ENCODE measurements at regions not wholly inside any gene's neighbourhood (a gene's known extent, or its start where the extent isn't known, plus 50 kb on each side); places are given as distances from the start of the nearest gene placed in this dataset.

- no peak overlapping the region for H3K27ac Mint-ChIP-seq (ENCODE audit: unreplicated experiment)
- Histone ChIP-seq H3K4me2 (ENCODE audit: low read length) (no peak overlapping the region), H4K20me1 (ENCODE audit: insufficient read depth, low read length) (no peaks in the 10 kb centered on the region), H3K4me1 (ENCODE audit: insufficient read depth, low read length) (peaks cover 8% of the 10 kb centered on the region), H3K9ac (ENCODE audit: low read length) (no peak overlapping the region), H3K36me3 (ENCODE audit: insufficient read depth, low read length) (no peaks in the 10 kb centered on the region), H3K79me2 (ENCODE audit: insufficient read depth, low read length) (no peaks in the 10 kb centered on the region), H2AFZ (ENCODE audit: low read depth, low read length) (no peak overlapping the region), H3K9me3 (ENCODE audit: insufficient read depth, low read depth, low read length) (peaks cover 2% of the 10 kb centered on the region), H3K4me3 (ENCODE audit: insufficient read depth, low read depth, low read length) (no peak overlapping the region), H3K27me3 (ENCODE audit: insufficient read depth, low read length) (no peaks in the 10 kb centered on the region), H3K27ac (ENCODE audit: low read depth, low read length) (no peak overlapping the region)
- FAIRE-seq (no peak), DNase-seq (ENCODE audit: low read depth) (no peak)
- TF ChIP-seq EZH2 (IDR thresholded peaks at IDR 0.05; ENCODE audit: insufficient read depth, low read length), result no peak
- no peak for TF ChIP-seq CTCF (IDR thresholded peaks at IDR 0.05; ENCODE audit: insufficient read depth, low read depth, low read length)
- H3K4me3 Mint-ChIP-seq (ENCODE audit: unreplicated experiment), result no peak overlapping the region
- H3K9me3 Mint-ChIP-seq (ENCODE audit: unreplicated experiment), result no peaks in the 10 kb centered on the region
- H3K27me3 Mint-ChIP-seq (ENCODE audit: low read depth, unreplicated experiment), result no peaks in the 10 kb centered on the region
- peaks cover 13% of the 10 kb centered on the region for H3K4me1 Mint-ChIP-seq (ENCODE audit: low read depth, unreplicated experiment)
- no peaks in the 10 kb centered on the region for H3K36me3 Mint-ChIP-seq (ENCODE audit: low read depth, unreplicated experiment)
These were observed 166.5 kb downstream of the HS3ST3A1 start for GRCh38 chr17:13435230-13435629.

DNA sequence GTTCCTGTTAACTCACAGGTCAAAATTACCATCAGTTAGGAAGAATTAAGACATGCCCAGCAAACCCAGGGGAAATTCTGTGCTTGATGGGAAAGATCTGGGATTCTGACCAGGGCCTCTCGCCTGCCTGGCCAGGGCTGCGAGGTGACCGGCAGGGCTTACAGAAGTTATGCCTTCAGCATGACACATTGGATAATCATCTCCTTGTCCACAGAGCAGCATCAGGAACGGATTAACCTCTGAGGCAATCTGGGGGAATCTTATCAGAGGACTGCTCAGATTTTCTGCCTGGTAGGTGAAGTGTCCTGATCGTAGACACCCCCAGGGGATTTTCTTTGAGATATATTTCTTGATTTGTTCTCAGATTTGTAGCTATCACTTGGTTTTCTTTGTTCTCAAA lies 172.5 kb downstream of the HS3ST3A1 start:
- Histone ChIP-seq H2AFZ (ENCODE audit: low read depth, low read length) (peak overlapping the region; percentile 21), H3K4me1 (ENCODE audit: insufficient read depth, low read length) (peaks cover 14% of the 10 kb centered on the region), H3K4me2 (ENCODE audit: low read length) (peak overlapping the region; percentile 47), H3K9ac (ENCODE audit: low read length) (peak overlapping the region; percentile 6), H3K27ac (ENCODE audit: low read depth, low read length) (peak overlapping the region; percentile 46), H3K27me3 (ENCODE audit: insufficient read depth, low read length) (no peaks in the 10 kb centered on the region), H3K9me3 (ENCODE audit: insufficient read depth, low read depth, low read length) (no peaks in the 10 kb centered on the region), H3K36me3 (ENCODE audit: insufficient read depth, low read length) (no peaks in the 10 kb centered on the region), H3K79me2 (ENCODE audit: insufficient read depth, low read length) (no peaks in the 10 kb centered on the region), H3K4me3 (ENCODE audit: insufficient read depth, low read depth, low read length) (no peak overlapping the region), H4K20me1 (ENCODE audit: insufficient read depth, low read length) (no peaks in the 10 kb centered on the region)
- no peaks in the 10 kb centered on the region for H3K36me3 Mint-ChIP-seq (ENCODE audit: low read depth, unreplicated experiment)
- no peak overlapping the region for H3K4me3 Mint-ChIP-seq (ENCODE audit: unreplicated experiment)
- TF ChIP-seq CTCF (IDR thresholded peaks at IDR 0.05; ENCODE audit: insufficient read depth, low read depth, low read length), result no peak
- TF ChIP-seq EZH2 (IDR thresholded peaks at IDR 0.05; ENCODE audit: insufficient read depth, low read length), result no peak
- peaks cover 1% of the 10 kb centered on the region for H3K9me3 Mint-ChIP-seq (ENCODE audit: unreplicated experiment)
- FAIRE-seq (peak; percentile 84), DNase-seq (ENCODE audit: low read depth) (peak; percentile 90)
- no peaks in the 10 kb centered on the region for H3K27me3 Mint-ChIP-seq (ENCODE audit: low read depth, unreplicated experiment)
- peaks cover 15% of the 10 kb centered on the region for H3K4me1 Mint-ChIP-seq (ENCODE audit: low read depth, unreplicated experiment)
- peak overlapping the region; percentile 55 for H3K27ac Mint-ChIP-seq (ENCODE audit: unreplicated experiment)

GRCh38 chr17:13428611-13429042 lies 173.1 kb downstream of the HS3ST3A1 start:
- no peaks in the 10 kb centered on the region for H3K27me3 Mint-ChIP-seq (ENCODE audit: low read depth, unreplicated experiment)
- Histone ChIP-seq H3K4me1 (ENCODE audit: insufficient read depth, low read length) (peaks cover 14% of the 10 kb centered on the region), H3K27me3 (ENCODE audit: insufficient read depth, low read length) (no peaks in the 10 kb centered on the region), H3K9ac (ENCODE audit: low read length) (peak overlapping the region; percentile 6), H3K4me3 (ENCODE audit: insufficient read depth, low read depth, low read length) (no peak overlapping the region), H3K9me3 (ENCODE audit: insufficient read depth, low read depth, low read length) (no peaks in the 10 kb centered on the region), H3K27ac (ENCODE audit: low read depth, low read length) (peak overlapping the region; percentile 46), H4K20me1 (ENCODE audit: insufficient read depth, low read length) (no peaks in the 10 kb centered on the region), H2AFZ (ENCODE audit: low read depth, low read length) (no peak overlapping the region), H3K4me2 (ENCODE audit: low read length) (peak overlapping the region; percentile 47), H3K36me3 (ENCODE audit: insufficient read depth, low read length) (no peaks in the 10 kb centered on the region), H3K79me2 (ENCODE audit: insufficient read depth, low read length) (no peaks in the 10 kb centered on the region)
- no peak overlapping the region for H3K4me3 Mint-ChIP-seq (ENCODE audit: unreplicated experiment)
- H3K4me1 Mint-ChIP-seq (ENCODE audit: low read depth, unreplicated experiment), result peaks cover 15% of the 10 kb centered on the region
- TF ChIP-seq EZH2 (IDR thresholded peaks at IDR 0.05; ENCODE audit: insufficient read depth, low read length), result no peak
- TF ChIP-seq CTCF (IDR thresholded peaks at IDR 0.05; ENCODE audit: insufficient read depth, low read depth, low read length), result no peak
- DNase-seq (ENCODE audit: low read depth) (peak; percentile 40), FAIRE-seq (no peak)
- peaks cover 1% of the 10 kb centered on the region for H3K9me3 Mint-ChIP-seq (ENCODE audit: unreplicated experiment)
- no peaks in the 10 kb centered on the region for H3K36me3 Mint-ChIP-seq (ENCODE audit: low read depth, unreplicated experiment)
- peak overlapping the region; percentile 29 for H3K27ac Mint-ChIP-seq (ENCODE audit: unreplicated experiment)

Data from astrocyte (in vitro differentiated cells and primary cell).